ENCODE measurements at regions not wholly inside any gene's neighbourhood (a gene's known extent, or its start where the extent isn't known, plus 50 kb on each side); places are given as distances from the start of the nearest gene placed in this dataset.
"Not testable (repeated sequence)": the region's sequence is repeated elsewhere in the genome, so short reads cannot be mapped to it uniquely, and the experiment has no call there.

DNA sequence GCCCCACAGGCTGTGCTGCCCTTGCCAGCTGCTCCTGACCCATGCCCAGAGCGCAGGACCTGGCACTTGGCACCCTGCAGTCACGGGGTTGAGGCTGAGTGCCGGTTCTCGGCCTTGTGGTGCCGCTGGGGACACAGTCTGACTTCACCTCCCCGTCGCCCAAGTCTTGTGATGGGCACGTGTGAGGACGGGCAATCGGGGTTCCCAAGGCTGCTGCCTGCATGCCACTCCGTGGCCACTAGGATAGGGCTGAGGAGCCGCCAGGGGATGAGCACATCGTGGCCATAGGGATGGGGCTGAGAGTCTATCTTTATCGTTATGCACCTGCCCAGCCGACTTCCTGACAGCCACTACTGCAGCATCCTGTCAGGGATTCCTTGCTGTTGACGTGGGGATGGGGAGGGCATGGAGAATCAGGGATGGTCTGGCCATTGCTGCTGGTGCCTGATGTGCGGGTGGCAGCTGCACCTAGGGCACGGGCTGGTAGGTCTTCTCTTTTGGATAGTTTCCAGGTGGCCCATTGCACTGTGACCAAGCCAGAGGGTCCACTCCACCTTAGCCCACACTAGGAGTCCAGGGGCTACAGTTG lies 243.5 kb downstream of the FOXD4L6 start:
- TF ChIP-seq EZH2 (IDR thresholded peaks at IDR 0.05; ENCODE audit: borderline replicate concordance, low read depth, low read length, poor library complexity, severe bottlenecking); CTCF (conservative IDR thresholded peaks at IDR 0.05; ENCODE audit: low read depth, low read length): not testable (repeated sequence)

Measured in A673 (cell line).